GM12891 (cell line): ENCODE measurements at regions not wholly inside any gene's neighbourhood (a gene's known extent, or its start where the extent isn't known, plus 50 kb on each side); places are given as distances from the start of the nearest gene placed in this dataset.

ENCODE experiments used
- POLR2A ChIP-seq: IDR thresholded peaks from 2 replicates; pipeline ENCODE4 v1.6.1; 2011; ENCODE audit warnings: low read depth, low read length, control low read depth
- POLR2AphosphoS5 ChIP-seq: IDR thresholded peaks from 2 replicates; pipeline ENCODE4 v1.6.1; 2011; ENCODE audit warnings: low read depth, low read length, control low read depth

DNA sequence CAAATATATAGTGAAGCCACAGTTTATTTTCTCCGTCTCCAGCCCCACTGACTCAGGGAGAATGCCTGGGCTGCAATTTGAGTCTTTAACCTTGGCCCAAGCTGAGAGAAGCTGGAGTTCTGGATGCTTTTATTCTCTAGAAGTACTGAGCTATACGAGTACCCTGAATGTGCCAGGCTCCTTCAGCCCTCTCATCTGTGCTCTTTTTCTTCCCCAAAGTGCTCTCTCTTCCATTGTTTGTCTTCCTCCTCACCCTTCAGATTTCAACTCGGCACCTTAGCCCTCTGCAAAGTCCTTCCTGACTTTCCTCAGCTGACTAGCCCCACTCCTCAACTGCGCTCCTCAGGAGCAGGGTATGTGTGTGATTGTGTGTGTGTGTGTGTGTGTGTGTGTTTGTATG is 75.6 kb upstream of the AGBL1 start:
- TF ChIP-seq POLR2AphosphoS5 = no peak
- TF ChIP-seq POLR2A = no peak
